Heart left ventricle (tissue), 16 donors: ENCODE measurements at regions not wholly inside any gene's neighbourhood (a gene's known extent, or its start where the extent isn't known, plus 50 kb on each side); places are given as distances from the start of the nearest gene placed in this dataset.
"Not testable (repeated sequence)": the region's sequence is repeated elsewhere in the genome, so short reads cannot be mapped to it uniquely, and the experiment has no call there.

Experiments
- ATAC-seq, 4 donors: fragments of 200-7000 bp; cut with Tn5 transposase; one replicate each; pipeline ENCODE4 v1.9.1; 2020 to 2022; ENCODE audit warnings: moderate library complexity in 4 of 4, mild to moderate bottlenecking in 3 of 4, moderate number of reproducible peaks in 1 of 4
- DNase-seq, 5 donors: peaks; one replicate each; pipeline ENCODE4 v3.0.0-alpha.2; 2020
- H3K27ac ChIP-seq, 12 donors: fragments of 200-600 bp; sonication (generic) in 4 of 12; one replicate each; pipeline versions ENCODE4 v1.5.0 to v1.8.0; 2016 to 2022; ENCODE audit warnings: mild to moderate bottlenecking in 2 of 12
- H3K27me3 ChIP-seq, 9 donors: fragments of 200-600 bp; sonication (generic) in 2 of 9; one replicate each; pipeline versions ENCODE4 v1.5.1 to v1.8.0; 2016 to 2022; ENCODE audit warnings: mild to moderate bottlenecking in 3 of 9
- H3K36me3 ChIP-seq, 9 donors: fragments of 200-600 bp; sonication (generic) in 2 of 9; one replicate each; pipeline versions ENCODE4 v1.5.0 to v1.8.0; 2018 to 2022; ENCODE audit warnings: mild to moderate bottlenecking in 2 of 9
- H3K4me1 ChIP-seq, 12 donors: fragments of 200-600 bp; sonication (generic) in 4 of 12; one replicate each; pipeline versions ENCODE4 v1.5.0 to v1.8.0; 2016 to 2022; ENCODE audit warnings: mild to moderate bottlenecking in 3 of 12
- H3K4me3 ChIP-seq, 12 donors: fragments of 200-600 bp; sonication (generic) in 4 of 12; one replicate each; pipeline versions ENCODE4 v1.5.0 to v1.8.0; 2017 to 2022; ENCODE audit warnings: mild to moderate bottlenecking in 9 of 12, moderate library complexity in 4 of 12
- H3K9me3 ChIP-seq, 12 donors: fragments of 200-600 bp; sonication (generic) in 4 of 12; one replicate each; pipeline versions ENCODE4 v1.5.0 to v1.8.0; 2016 to 2022; ENCODE audit warnings: mild to moderate bottlenecking in 1 of 12
- POLR2A ChIP-seq, 2 donors: fragments of 450-650 bp; IDR thresholded peaks; one replicate each; pipeline ENCODE4 v1.6.1; 2017; ENCODE audit warnings: antibody characterized with exemption in 2 of 2, mild to moderate bottlenecking in 2 of 2, moderate library complexity in 2 of 2
- WGBS, 4 donors: extraction: QIAGEN DNeasy Blood & Tissue Kit in 2 of 4; methylation state at CpG; one replicate each; pipeline versions ENCODE4 v1.1.5 to v1.1.7; 2013 to 2018; 5-methylcytosine and 5-hydroxymethylcytosine counted together
- intact Hi-C, 10 donors: fragments of 100-400 bp; cut with DNase I; formaldehyde crosslinking; loops; one replicate each; pipeline versions ENCODE4 v1.11.1 to v1.14.2; 2022
- TF ChIP-seq, protein P1 (sequence below), 12 donors: fragments of 200-600 bp; sonication (generic) in 4 of 12; IDR thresholded peaks; one replicate each; pipeline versions ENCODE4 v1.5.0 to v1.8.0; 2018 to 2022; ENCODE audit warnings: antibody characterized with exemption in 12 of 12, mild to moderate bottlenecking in 5 of 12
- donor health status: ischemic (EF 13 %, LVEDD 7.1; RV severe dilation, severe dysfunction).
- donor health status: healthy with polysubstance abuse.
- donor health status: DM: no; HTN: yes; CAD: no.
- donor health status: DM: no; HTN: no; CAD: no.
- donor health status: ischemic (EF 25% LVEDD 6.9; RV normal size, moderate dysfunction).
- donor health status: ischemic (EF 25% LVEDD 5.7; RV mildly dilated, moderate dysfunction).
- donor health status: healthy.
- donor health status: DM: yes; HTN: yes; CAD: no.
- donor health status: ischemic (EF 35%, LVEDD 5.7; RV mildly dilated, moderate dysfunction).
- donor health status: nonischemic (EF 11% LVEDD 7.7; RV severe dilation, severe dysfunction).
- donor health status: DM: yes; HTN: yes; CAD: no.
- donor health status: PGD.
- donor health status: ischemic (EF 29% LVEDD 5.4; RV normal size, mild dysfunction).
- donor health status: nonischemic (EF 23%, LVEDD 6.1; RV moderate dilation, normal function).

DNA sequence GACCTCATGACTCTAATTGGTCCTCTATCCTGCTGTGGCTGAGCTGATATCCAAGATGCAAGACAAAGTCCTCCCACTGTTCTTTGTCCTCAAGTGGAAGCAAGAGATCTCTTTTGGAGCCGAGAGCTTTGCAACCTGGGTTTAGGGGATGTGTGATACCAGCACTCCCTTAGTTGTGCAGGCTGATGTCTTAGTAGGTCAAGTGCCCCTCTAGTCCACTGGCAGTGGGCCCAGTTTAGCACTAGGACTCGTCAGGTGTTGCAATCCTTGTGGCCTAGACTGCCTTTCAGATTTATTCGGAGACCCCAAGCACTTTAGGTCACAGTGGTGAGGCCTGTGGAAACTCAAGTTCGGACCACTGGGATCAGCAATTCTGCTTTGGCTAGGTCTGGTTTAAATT lies 64.0 kb downstream of the GPRASP3 start:
- H3K9me3 ChIP-seq, result peaks cover 0 to 2% (median 0%) of the 10 kb centered on the region in 12 donors
- TF ChIP-seq POLR2A (IDR thresholded peaks at IDR 0.05), result no peak
- TF ChIP-seq, protein P1, sequence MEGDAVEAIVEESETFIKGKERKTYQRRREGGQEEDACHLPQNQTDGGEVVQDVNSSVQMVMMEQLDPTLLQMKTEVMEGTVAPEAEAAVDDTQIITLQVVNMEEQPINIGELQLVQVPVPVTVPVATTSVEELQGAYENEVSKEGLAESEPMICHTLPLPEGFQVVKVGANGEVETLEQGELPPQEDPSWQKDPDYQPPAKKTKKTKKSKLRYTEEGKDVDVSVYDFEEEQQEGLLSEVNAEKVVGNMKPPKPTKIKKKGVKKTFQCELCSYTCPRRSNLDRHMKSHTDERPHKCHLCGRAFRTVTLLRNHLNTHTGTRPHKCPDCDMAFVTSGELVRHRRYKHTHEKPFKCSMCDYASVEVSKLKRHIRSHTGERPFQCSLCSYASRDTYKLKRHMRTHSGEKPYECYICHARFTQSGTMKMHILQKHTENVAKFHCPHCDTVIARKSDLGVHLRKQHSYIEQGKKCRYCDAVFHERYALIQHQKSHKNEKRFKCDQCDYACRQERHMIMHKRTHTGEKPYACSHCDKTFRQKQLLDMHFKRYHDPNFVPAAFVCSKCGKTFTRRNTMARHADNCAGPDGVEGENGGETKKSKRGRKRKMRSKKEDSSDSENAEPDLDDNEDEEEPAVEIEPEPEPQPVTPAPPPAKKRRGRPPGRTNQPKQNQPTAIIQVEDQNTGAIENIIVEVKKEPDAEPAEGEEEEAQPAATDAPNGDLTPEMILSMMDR (IDR thresholded peaks at IDR 0.05), result no peak
- intact Hi-C loops, result no loop called here
- no peaks in the 10 kb centered on the region for H3K4me1 ChIP-seq
- 48 to 76% (median 69%) methylated on average over 4 of the region's 4 CpGs for WGBS, 4 donors
- H3K27ac ChIP-seq, result no peak overlapping the region
- no peaks in the 10 kb centered on the region for H3K36me3 ChIP-seq
- no peak for DNase-seq
- no peaks in the 10 kb centered on the region for H3K27me3 ChIP-seq
- H3K4me3 ChIP-seq, result no peak overlapping the region
- ATAC-seq, result no peak

DNA sequence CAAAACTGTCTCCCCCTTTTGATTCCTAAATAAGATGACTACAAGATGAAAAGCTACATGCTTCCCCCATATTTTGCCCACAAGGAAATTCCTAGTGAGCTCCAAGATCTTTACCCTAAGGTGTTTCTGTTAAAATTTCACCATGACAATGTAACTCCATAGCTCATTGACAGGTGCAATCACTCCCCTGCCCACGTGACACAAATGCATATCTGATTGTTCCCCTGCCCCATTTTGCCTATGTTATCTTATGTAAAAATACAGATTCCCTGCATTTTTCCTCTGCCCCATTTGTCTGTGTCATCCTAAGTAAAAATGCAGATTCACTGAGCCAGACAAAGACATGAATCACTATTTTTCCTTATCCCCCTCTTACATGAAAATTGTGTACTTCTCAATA lies 66.7 kb downstream of the GPRASP3 start:
- Histone ChIP-seq H3K4me3 (no peak overlapping the region), H3K27ac (no peak overlapping the region), H3K4me1 (no peaks in the 10 kb centered on the region), H3K27me3 (no peaks in the 10 kb centered on the region), H3K9me3 (peaks cover 0 to 20% (median 0%) of the 10 kb centered on the region in 12 donors), H3K36me3 (no peaks in the 10 kb centered on the region)
- TF ChIP-seq, protein P1 (IDR thresholded peaks at IDR 0.05), result no peak
- no peak for TF ChIP-seq POLR2A (IDR thresholded peaks at IDR 0.05)
- WGBS, 4 donors, result 21 to 54% (median 43%) methylated on average over 1 of the region's 1 CpG
- DNase-seq, result no peak
- no peak for ATAC-seq
- intact Hi-C loops, result no loop called here

DNA sequence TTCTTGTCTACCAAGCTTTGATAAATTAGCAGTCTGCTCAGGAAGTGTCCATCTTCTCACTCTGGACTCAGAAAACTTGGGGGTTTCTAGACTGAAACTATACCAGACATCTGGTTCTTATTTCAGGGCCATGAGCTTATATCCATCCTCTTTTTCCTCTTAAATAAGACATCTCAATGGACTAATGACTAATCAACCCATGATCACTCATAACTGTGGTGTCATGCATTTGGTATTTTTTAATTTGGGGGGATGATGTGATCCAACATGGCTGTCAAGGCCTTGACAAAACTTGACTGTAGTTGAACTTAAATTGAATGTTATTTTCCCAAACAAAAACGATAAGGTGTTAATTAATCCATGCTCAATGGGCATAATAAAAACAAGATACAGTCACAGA lies 87.8 kb downstream of the GPRASP3 start:
- 51 to 96% (median 76%) methylated on average over 1 of the region's 1 CpG for whole genome bisulfite sequencing, 4 donors
- no peak for TF ChIP-seq POLR2A (IDR thresholded peaks at IDR 0.05)
- TF ChIP-seq, protein P1 (IDR thresholded peaks at IDR 0.05), result no peak
- intact Hi-C loops, result no loop called here
- Histone ChIP-seq H3K4me3 (no peak overlapping the region), H3K36me3 (no peaks in the 10 kb centered on the region), H3K27me3 (no peaks in the 10 kb centered on the region), H3K27ac (no peak overlapping the region), H3K4me1 (no peaks in the 10 kb centered on the region), H3K9me3 (no peaks in the 10 kb centered on the region)
- ATAC-seq (no peak), DNase-seq (no peak)

DNA sequence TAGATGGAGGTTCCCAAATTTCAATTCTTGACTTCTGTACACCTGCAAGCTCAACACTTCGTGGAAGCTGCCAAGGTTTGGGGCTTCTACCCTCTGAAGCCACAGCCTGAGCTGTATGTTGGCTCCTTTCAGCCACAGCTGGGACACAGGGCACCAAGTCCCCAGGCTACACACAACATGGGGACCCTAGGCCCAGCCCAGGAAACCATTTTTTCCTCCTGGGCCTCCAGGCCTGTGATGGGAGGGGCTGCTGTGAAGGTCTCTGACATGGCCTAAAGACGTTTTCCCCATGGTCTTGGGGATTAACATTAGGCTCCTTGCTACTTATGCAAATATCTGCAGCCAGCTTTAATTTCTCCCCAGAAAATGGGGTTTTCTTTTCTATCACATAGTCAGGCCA lies 97.7 kb downstream of the GPRASP3 start:
- H3K4me1 ChIP-seq, DNase-seq, H3K27ac ChIP-seq, H3K36me3 ChIP-seq, ATAC-seq, intact Hi-C loops, H3K27me3 ChIP-seq, H3K4me3 ChIP-seq: not testable (repeated sequence)
- 63 to 97% (median 80%) methylated on average over 2 of the region's 2 CpGs for WGBS, 4 donors
- H3K9me3 ChIP-seq, result peaks cover 0 to 12% (median 0%) of the 10 kb centered on the region in 12 donors

DNA sequence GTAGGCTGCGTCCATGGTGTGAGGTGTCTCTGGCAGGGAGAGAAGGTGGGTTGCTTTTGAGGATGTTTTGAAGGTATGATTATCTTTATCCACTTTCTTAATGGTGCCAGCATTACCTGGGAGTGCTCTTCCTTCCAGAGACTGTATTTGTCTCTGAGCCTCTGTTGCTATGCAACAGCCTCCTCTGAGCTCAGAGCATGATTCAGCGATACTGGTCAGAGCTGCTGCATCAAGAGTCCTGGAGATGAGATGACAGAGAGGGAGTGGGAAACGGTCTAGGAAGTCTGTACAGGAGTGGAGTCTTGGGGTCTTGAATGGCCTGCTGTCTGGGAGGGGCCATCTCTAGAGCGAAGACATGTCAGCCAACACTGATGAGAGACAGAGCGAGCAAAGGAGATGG lies 104.4 kb upstream of the RAB40AL start:
- Histone ChIP-seq H3K27ac (no peak overlapping the region), H3K27me3 (no peaks in the 10 kb centered on the region), H3K36me3 (peaks cover 0 to 3% (median 0%) of the 10 kb centered on the region in 9 donors), H3K4me3 (no peak overlapping the region), H3K4me1 (no peaks in the 10 kb centered on the region), H3K9me3 (no peaks in the 10 kb centered on the region)
- ATAC-seq (peak in 1 of 4 donors; percentile 41), DNase-seq (no peak)
- 78 to 82% (median 80%) methylated on average over 5 of the region's 5 CpGs for WGBS, 4 donors
- intact Hi-C loops, result loop anchor here in 1 of 10 donors (10.0 kb wide), 1 partner anchor 108 kb away; the partner anchor contains the start of gene GPRASP3
- no peak for TF ChIP-seq POLR2A (IDR thresholded peaks at IDR 0.05)
- TF ChIP-seq, protein P1 (IDR thresholded peaks at IDR 0.05), result no peak
